GM19395 (cell line): ENCODE measurements at regions not wholly inside any gene's neighbourhood (a gene's known extent, or its start where the extent isn't known, plus 50 kb on each side); places are given as distances from the start of the nearest gene placed in this dataset.
A peak's percentile ranks its signal among the peaks of the same experiment; 100 is the strongest.

ENCODE experiments used
- ATAC-seq: cut with Tn5 transposase; IDR thresholded peaks from one replicate; pipeline ENCODE4 v1.9.1; 2021; ENCODE audit warnings: mild to moderate bottlenecking, moderate library complexity; ENCODE audit not compliant: unreplicated experiment

DNA sequence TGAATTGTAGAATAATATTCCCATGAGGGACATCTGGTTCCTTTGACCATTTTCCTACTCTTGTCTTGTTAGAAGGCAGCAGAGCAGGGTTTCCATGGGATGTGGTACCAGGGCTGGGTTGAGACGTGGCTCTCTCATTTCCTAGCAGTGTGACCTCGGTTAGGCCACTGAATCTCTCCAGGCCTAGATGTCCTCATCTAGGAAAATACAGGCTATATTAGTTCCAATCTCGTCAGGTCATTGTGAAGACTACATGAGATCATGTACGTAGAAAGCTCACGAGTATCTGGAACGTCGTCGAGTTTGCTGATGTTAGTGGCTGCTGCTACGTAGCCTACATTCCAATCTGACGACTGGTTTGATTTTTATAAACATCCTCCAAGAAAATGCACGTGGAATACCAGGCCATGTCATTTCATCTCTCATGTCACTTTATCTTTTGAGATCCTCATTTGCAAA, 278.2 kb upstream of the GATB start:
- ATAC-seq: no peak

- no peak for ATAC-seq
Observed at GRCh38 chr4:152038238-152038637, 277.4 kb upstream of the GATB start.

GRCh38 chr4:152037435-152037834, 276.6 kb upstream of the GATB start:
- no peak for ATAC-seq

DNA sequence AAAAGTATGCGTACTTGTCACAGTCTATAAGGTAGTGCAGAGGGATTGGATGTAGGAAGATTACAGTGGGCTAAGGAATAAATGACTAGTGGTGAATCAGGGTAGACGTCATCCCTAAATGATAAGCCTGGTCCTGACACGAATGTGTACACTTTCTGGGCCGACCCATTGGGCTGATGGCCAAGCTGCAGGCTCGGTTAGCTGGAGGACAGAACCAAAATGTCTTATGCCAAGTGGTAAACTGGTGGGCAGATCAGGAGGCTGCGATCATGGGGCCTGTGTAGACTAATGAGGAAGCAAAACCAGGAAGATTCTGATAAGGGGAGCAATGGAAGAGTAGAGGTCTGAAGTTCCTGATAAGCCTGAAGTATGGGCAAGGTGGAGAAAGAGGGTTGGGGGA, 272.8 kb upstream of the GATB start:
- ATAC-seq: no peak

DNA sequence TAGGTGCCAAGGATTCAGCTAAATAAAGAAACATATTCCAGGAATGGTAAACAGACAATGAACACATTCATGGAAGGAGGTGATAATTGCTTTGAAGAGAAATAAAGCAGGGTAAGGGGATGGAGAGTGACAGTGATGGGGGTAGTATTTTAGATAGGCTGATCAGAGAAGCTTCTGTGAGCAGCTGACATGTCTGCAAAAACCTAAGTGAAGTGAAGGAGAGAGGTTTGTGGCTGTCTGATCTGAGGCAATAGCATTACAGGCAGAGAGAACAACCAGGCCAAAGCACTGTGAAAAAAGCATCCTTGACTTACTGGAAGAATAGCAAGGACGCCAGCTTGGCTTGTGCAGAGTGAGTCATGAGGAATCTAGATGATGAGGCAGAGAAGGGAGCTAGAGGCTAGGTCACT, 271.9 kb upstream of the GATB start:
- ATAC-seq: no peak

GRCh38 chr4:152029631-152030030, 268.8 kb upstream of the GATB start:
- ATAC-seq: no peak

- ATAC-seq: no peak
Observed at GRCh38 chr4:152028131-152028530, 267.3 kb upstream of the GATB start.

GRCh38 chr4:152024881-152025280, 264.1 kb upstream of the GATB start:
- ATAC-seq: no peak

- ATAC-seq: no peak
Observed at GRCh38 chr4:152023674-152024073, 262.9 kb upstream of the GATB start.

DNA sequence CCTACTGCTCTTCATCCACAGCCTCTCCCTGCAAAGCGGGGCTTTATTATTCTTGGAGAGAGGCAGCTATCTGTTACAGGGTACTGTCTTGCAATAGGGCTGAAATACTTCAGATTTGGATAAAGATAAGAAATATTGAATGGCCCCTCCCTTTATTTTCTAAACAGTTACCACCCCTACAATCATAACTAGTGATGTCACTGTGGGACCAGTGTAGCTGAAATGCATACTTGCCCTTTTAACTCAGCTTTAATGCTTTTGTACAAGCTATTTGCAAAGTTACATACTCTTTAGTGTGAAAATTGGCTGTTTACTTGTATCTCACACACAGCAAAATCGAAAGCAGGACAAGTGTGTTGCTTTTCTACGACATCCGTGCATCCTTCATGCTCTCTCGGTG, 261.7 kb upstream of the GATB start:
- ATAC-seq: no peak

- ATAC-seq: no peak
Observed at GRCh38 chr4:152021788-152022438, 261.1 kb upstream of the GATB start.

DNA sequence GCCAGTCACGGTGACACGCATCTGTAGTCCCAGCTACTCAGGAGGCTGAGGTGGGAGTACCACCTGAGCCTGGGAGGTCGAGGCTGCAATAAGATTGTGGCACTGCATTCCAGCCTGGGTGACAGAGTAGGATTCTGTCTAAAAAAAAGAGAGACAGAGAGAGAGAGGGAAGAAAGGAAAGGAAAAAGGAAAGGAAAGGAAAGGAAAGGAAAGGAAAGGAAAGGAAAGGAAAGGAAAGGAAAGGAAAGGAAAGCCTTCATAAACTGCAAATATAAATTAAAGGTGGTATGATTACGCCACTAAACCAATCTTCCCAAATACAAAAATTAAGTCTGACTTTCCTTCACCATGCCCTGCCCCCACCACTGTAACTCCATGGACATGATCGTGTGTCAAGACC, 259.3 kb upstream of the GATB start:
- ATAC-seq: no peak

DNA sequence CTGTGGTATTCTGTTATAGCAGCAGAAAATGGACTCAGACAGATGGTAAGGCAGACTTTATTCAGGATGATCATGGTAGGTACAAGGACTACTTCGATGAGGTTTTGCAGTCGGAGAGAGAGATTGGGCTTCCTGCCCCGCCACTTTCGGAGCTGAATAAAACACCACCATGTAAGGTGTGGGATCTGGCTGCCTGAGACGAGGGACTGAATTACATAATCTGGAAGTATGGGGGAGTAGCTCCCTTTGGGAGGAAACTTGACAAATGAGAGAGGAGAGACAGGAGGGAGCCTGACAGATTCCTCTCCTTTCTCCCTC, 255.5 kb upstream of the GATB start:
- ATAC-seq: no peak

- ATAC-seq: no peak
Observed at GRCh38 chr4:152015597-152016302, 254.9 kb upstream of the GATB start.

DNA sequence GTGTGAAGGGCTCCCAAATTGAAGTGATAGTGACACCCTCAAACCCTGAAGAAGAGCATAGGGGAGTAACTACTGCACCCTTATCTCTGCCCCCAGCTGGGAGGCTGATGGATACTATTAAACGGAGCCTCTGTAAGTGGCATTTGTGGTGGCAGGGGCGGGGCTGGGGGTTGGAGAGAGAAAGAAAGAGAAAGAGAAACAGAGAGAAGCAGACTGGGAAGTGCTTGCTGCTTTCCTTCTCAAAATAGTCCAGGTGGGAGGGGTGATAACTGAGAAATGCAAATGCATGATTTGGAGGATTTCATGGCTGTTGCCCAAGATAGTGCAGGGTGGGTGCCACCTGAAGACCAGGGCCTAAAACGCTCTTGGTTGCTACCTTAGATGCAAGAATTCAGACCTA, 253.5 kb upstream of the GATB start:
- peak; percentile 93 for ATAC-seq

DNA sequence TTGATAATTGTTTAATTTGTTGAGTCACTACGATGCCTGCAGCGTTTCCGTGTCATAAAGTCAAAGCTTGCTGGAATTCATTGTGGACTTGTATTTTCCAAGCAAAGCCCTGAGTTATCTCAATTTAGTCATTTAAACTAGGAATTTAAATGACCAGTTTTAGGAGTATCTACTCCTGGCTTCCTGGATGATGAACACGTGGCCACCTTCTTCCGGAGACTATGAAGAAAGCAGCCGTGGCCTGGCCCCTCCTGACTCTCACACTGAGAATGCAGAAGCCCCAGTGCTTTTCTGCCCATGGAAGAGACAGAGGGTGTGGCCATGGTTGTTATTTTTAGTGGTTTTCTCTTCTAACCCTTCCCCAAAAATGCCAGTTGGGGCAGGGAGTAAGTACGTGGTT, 250.7 kb upstream of the GATB start:
- no peak for ATAC-seq

DNA sequence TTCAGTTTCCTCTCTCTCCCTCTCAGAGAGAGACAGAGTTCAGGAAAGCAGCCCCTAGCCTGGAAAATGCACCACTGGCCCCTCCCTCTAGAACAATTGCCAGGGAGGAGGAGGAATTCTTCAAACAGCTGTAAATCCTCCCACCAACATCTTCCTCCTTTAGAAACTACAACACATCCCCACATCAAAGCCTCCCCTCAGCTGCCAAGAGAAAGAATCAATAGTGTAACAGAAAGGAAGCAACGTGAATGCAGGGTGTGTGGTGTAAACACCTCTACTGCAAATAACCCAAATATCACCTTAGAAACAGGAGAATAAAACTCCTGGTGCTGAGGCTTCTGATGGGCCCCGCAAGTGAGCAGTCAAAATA, 249.9 kb upstream of the GATB start:
- no peak for ATAC-seq

GRCh38 chr4:152009983-152010709, 249.3 kb upstream of the GATB start:
- no peak for ATAC-seq

- no peak for ATAC-seq
Observed at GRCh38 chr4:152009031-152009670, 248.3 kb upstream of the GATB start.

DNA sequence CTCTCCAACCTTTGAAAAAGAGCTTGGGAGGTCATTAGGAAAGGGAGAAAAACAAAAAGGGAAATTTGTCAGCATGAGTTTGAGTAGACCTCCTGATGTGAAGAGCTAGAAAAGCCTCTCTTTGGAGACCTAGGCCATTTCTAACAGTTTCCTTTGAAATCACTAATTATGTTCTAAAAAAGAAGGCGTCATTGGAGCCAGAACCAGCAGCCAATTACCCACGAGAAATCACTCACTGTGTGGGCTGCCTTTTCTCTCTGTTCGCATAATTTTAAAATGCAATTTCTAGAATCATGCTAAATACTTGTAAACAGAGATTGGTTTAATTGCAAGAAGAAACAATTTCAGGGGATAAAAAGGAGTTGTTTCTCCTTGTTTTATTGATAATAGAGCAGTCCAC, 246.3 kb upstream of the GATB start:
- ATAC-seq: no peak

GRCh38 chr4:152004801-152005200, 244.0 kb upstream of the GATB start:
- ATAC-seq: no peak

- no peak for ATAC-seq
Observed at GRCh38 chr4:152000518-152000917, 239.7 kb upstream of the GATB start.
